Type B pancreatic cell (in vitro differentiated cells): ENCODE measurements at regions not wholly inside any gene's neighbourhood (a gene's known extent, or its start where the extent isn't known, plus 50 kb on each side); places are given as distances from the start of the nearest gene placed in this dataset.

Experiments used
- DNase-seq: peaks from one replicate; pipeline ENCODE4 v3.0.0; 2021; ENCODE audit warnings: mixed read lengths; ENCODE audit not compliant: unreplicated experiment; ENCODE audit errors: extremely low spot score
- H3K27ac Mint-ChIP-seq: 2 replicates; pipeline ENCODE4 v1.8.0; 2021; ENCODE audit warnings: mild to moderate bottlenecking, mixed read lengths
- H3K27me3 Mint-ChIP-seq: 2 replicates; pipeline ENCODE4 v1.8.0; 2021; ENCODE audit warnings: mixed read lengths
- H3K36me3 Mint-ChIP-seq: 2 replicates; pipeline ENCODE4 v1.8.0; 2021; ENCODE audit warnings: mixed read lengths
- H3K4me1 Mint-ChIP-seq: one replicate; pipeline ENCODE4 v1.8.0; 2021; ENCODE audit warnings: mixed read lengths; ENCODE audit not compliant: unreplicated experiment
- H3K4me3 Mint-ChIP-seq: 2 replicates; pipeline ENCODE4 v1.8.0; 2021; ENCODE audit warnings: mild to moderate bottlenecking, mixed read lengths
- H3K9me3 Mint-ChIP-seq: 2 replicates; pipeline ENCODE4 v1.8.0; 2021; ENCODE audit warnings: mixed read lengths
- CTCF ChIP-seq: fragments of 200-600 bp; sonication (generic); conservative IDR thresholded peaks from 2 replicates; pipeline ENCODE4 v1.5.0; 2021; ENCODE audit warnings: antibody characterized with exemption, mild to moderate bottlenecking

GRCh38 chr5:56640763-56641406, 174.5 kb upstream of the MAP3K1 start:
- H3K4me1 Mint-ChIP-seq = peaks cover 55% of the 10 kb centered on the region
- H3K4me3 Mint-ChIP-seq = no peak overlapping the region
- no peak overlapping the region for H3K27ac Mint-ChIP-seq
- no peak for TF ChIP-seq CTCF
- DNase-seq = no peak
- no peaks in the 10 kb centered on the region for H3K27me3 Mint-ChIP-seq
- H3K9me3 Mint-ChIP-seq = no peaks in the 10 kb centered on the region
- no peaks in the 10 kb centered on the region for H3K36me3 Mint-ChIP-seq

GRCh38 chr5:56639476-56639875, 175.9 kb upstream of the MAP3K1 start:
- Mint-ChIP-seq H3K27ac (no peak overlapping the region), H3K4me1 (peaks cover 53% of the 10 kb centered on the region), H3K9me3 (no peaks in the 10 kb centered on the region)

GRCh38 chr5:56638768-56639238, 176.5 kb upstream of the MAP3K1 start:
- no peak for TF ChIP-seq CTCF
- peaks cover 57% of the 10 kb centered on the region for H3K4me1 Mint-ChIP-seq

More at GRCh38 chr5:56639476-56639875, 175.9 kb upstream of the MAP3K1 start:
- TF ChIP-seq CTCF = no peak
- no peaks in the 10 kb centered on the region for H3K27me3 Mint-ChIP-seq
- no peak overlapping the region for H3K4me3 Mint-ChIP-seq
- H3K36me3 Mint-ChIP-seq = no peaks in the 10 kb centered on the region
- no peak for DNase-seq

GRCh38 chr5:56638061-56638621, 177.2 kb upstream of the MAP3K1 start:
- peak overlapping the region; percentile 60 for H3K27ac Mint-ChIP-seq
- no peaks in the 10 kb centered on the region for H3K36me3 Mint-ChIP-seq
- no peaks in the 10 kb centered on the region for H3K27me3 Mint-ChIP-seq
- peak overlapping the region; percentile 34 for H3K4me3 Mint-ChIP-seq
- no peak for TF ChIP-seq CTCF
- DNase-seq = no peak
- peaks cover 59% of the 10 kb centered on the region for H3K4me1 Mint-ChIP-seq
- peaks cover 3% of the 10 kb centered on the region for H3K9me3 Mint-ChIP-seq

More at GRCh38 chr5:56638768-56639238, 176.5 kb upstream of the MAP3K1 start:
- no peak for DNase-seq
- Mint-ChIP-seq H3K27ac (peak overlapping the region; percentile 60), H3K27me3 (no peaks in the 10 kb centered on the region), H3K36me3 (no peaks in the 10 kb centered on the region), H3K9me3 (no peaks in the 10 kb centered on the region), H3K4me3 (no peak overlapping the region)

GRCh38 chr5:56637321-56637920, 177.9 kb upstream of the MAP3K1 start:
- TF ChIP-seq CTCF = no peak
- Mint-ChIP-seq H3K27ac (peak overlapping the region; percentile 60), H3K4me1 (peaks cover 65% of the 10 kb centered on the region), H3K9me3 (peaks cover 5% of the 10 kb centered on the region), H3K36me3 (no peaks in the 10 kb centered on the region), H3K4me3 (peak overlapping the region; percentile 5), H3K27me3 (no peaks in the 10 kb centered on the region)
- DNase-seq = no peak
